ENCODE measurements at regions not wholly inside any gene's neighbourhood (a gene's known extent, or its start where the extent isn't known, plus 50 kb on each side); places are given as distances from the start of the nearest gene placed in this dataset.

GRCh38 chr3:153555919-153556318 lies 393.9 kb downstream of the RAP2B start:
- TF ChIP-seq CTCF (IDR thresholded peaks at IDR 0.05; ENCODE audit: poor library complexity) = no peak
- TF ChIP-seq EZH2 (IDR thresholded peaks at IDR 0.05; ENCODE audit: borderline replicate concordance) = no peak
- no peak for TF ChIP-seq EZH2phosphoT487 (IDR thresholded peaks at IDR 0.05; ENCODE audit: low read depth, severe bottlenecking, unreplicated experiment)
